HL-60 (cell line): ENCODE measurements at regions not wholly inside any gene's neighbourhood (a gene's known extent, or its start where the extent isn't known, plus 50 kb on each side); places are given as distances from the start of the nearest gene placed in this dataset.

Experiments used
- DNase-seq, 2 experiments: peaks; one replicate each; pipeline ENCODE4 v3.0.0-alpha.2; 2010 to 2020; ENCODE audit warnings: low read depth in 1 of 2, low spot score in 1 of 2
- H3K27ac ChIP-seq: fragments of 250-450 bp; sonication (Bioruptor Pico); replicated peaks from 2 replicates; pipeline ENCODE4 v1.5.1; 2020; ENCODE audit warnings: mild to moderate bottlenecking, moderate library complexity
- H3K27me3 ChIP-seq: fragments of 250-450 bp; sonication (Bioruptor Pico); 2 replicates; pipeline ENCODE4 v1.5.1; 2021; ENCODE audit warnings: mild to moderate bottlenecking, moderate library complexity; ENCODE audit not compliant: insufficient read depth, poor library complexity, severe bottlenecking
- H3K4me3 ChIP-seq: replicated peaks from 2 replicates; pipeline ENCODE4 v1.5.1; 2011; ENCODE audit warnings: mild to moderate bottlenecking, control low read depth, low read length; ENCODE audit not compliant: insufficient read depth
- CTCF ChIP-seq: IDR thresholded peaks from one replicate; pipeline ENCODE4 v1.5.1; 2011; ENCODE audit warnings: low read length, control low read depth, inconsistent platforms; ENCODE audit not compliant: insufficient read depth
- GABPA ChIP-seq: IDR thresholded peaks from 2 replicates; pipeline ENCODE4 v1.6.1; 2012; ENCODE audit warnings: low read depth
- POLR2AphosphoS5 ChIP-seq: IDR thresholded peaks from 2 replicates; pipeline ENCODE4 v1.6.1; 2012; ENCODE audit warnings: low read depth
- REST ChIP-seq: IDR thresholded peaks from 2 replicates; pipeline ENCODE4 v1.6.1; 2012; ENCODE audit warnings: low read depth; ENCODE audit not compliant: insufficient replicate concordance
- SPI1 ChIP-seq: IDR thresholded peaks from 2 replicates; pipeline ENCODE4 v1.6.1; 2012; ENCODE audit warnings: low read depth, mild to moderate bottlenecking, borderline replicate concordance

- no peak overlapping the region for H3K27ac ChIP-seq
- H3K27me3 ChIP-seq = no peaks in the 10 kb centered on the region
- DNase-seq = no peak
- no peak overlapping the region for H3K4me3 ChIP-seq
- no peak for TF ChIP-seq REST
- TF ChIP-seq SPI1 = no peak
- TF ChIP-seq GABPA = no peak
- TF ChIP-seq CTCF = no peak
- TF ChIP-seq POLR2AphosphoS5 = no peak
These were observed 1281.7 kb upstream of the CELF4 start for GRCh38 chr18:38847326-38847725.

- TF ChIP-seq GABPA (no peak), SPI1 (no peak), CTCF (no peak), POLR2AphosphoS5 (no peak)
- no peak for DNase-seq
- Histone ChIP-seq H3K27me3 (no peaks in the 10 kb centered on the region), H3K4me3 (no peak overlapping the region), H3K27ac (no peak overlapping the region)
These were observed 1277.7 kb upstream of the CELF4 start for GRCh38 chr18:38843291-38843690.

- no peak for TF ChIP-seq REST
- no peak for TF ChIP-seq SPI1
- TF ChIP-seq POLR2AphosphoS5 = no peak
- TF ChIP-seq GABPA = no peak
- TF ChIP-seq CTCF = no peak
- H3K4me3 ChIP-seq = no peak overlapping the region
- no peaks in the 10 kb centered on the region for H3K27me3 ChIP-seq
- no peak overlapping the region for H3K27ac ChIP-seq
- no peak for DNase-seq
These were observed 1260.6 kb upstream of the CELF4 start for GRCh38 chr18:38826247-38826646.

- no peak overlapping the region for H3K27ac ChIP-seq
- no peaks in the 10 kb centered on the region for H3K27me3 ChIP-seq
- TF ChIP-seq SPI1 (no peak), CTCF (no peak), GABPA (no peak), POLR2AphosphoS5 (no peak), REST (no peak)
- no peak for DNase-seq
- H3K4me3 ChIP-seq = no peak overlapping the region
These were observed 1245.6 kb upstream of the CELF4 start for GRCh38 chr18:38811209-38811608.
